Germinal center (tissue), 1 donor: ENCODE measurements at regions not wholly inside any gene's neighbourhood (a gene's known extent, or its start where the extent isn't known, plus 50 kb on each side); places are given as distances from the start of the nearest gene placed in this dataset.

Experiments
- DNase-seq: peaks from one replicate; pipeline ENCODE4 v3.0.0; 2012; ENCODE audit warnings: mixed read lengths, low spot score

DNA sequence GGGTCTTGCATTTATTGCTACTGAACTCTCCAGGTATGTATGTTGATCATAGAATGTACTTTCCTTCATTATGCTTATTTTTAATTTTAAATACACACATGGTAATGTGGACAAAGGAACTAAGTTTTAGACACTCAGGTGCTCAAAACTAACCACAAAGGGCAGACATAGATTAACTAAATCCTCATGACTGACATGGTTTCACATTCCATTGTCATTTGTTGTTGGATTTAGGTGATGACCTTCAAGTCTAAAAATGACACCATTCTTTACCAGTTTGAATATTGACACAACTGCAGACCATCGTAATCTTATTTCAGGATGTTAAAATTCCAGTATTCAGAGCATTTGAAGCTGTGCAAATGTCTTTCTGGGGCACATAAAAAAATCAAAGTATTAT, 128.4 kb downstream of the BBS10 start:
- no peak for DNase-seq

DNA sequence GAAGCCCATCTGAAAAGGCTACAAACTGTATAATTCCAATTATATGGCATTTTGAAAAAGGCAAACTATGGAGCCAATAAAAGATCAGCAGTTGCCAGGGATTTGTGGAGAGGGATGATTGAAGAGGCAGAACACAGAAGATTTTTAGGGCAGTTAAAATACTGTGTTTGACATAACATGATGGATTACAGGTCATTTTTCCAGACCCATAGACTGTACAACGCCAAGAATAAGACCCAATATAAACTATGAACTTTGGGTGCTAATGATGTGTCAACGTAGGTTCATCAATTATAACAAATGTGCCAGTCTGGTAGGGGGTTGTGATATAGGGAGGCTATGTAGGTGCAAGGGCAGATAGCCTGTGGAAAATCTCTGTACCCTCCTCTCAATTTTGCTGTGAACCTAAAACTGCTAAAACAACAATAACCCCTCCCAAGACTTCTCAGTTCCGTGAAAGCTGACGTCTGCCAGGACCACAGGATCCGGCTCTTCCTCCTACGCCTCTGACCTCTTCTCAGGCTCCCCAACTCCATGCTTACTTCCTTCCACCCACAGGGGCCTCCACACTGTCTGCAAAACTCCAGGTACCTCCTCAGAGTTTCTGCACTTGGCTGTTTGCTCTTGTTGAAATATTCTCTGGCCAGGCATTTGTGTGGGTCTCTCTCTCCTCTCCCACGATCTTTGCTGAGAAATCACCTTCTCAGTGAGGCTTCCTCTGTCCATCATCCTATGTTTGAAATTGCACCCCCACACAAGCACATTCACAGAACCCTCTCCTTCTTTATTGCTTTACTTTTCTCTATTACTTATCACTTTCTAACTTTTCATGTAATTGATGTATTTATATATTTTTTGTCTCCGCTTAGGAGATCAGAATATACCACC, 131.4 kb downstream of the BBS10 start:
- no peak for DNase-seq

- DNase-seq = no peak
These were observed 123.6 kb upstream of the NAP1L1 start for GRCh38 chr12:76208129-76208528.

DNA sequence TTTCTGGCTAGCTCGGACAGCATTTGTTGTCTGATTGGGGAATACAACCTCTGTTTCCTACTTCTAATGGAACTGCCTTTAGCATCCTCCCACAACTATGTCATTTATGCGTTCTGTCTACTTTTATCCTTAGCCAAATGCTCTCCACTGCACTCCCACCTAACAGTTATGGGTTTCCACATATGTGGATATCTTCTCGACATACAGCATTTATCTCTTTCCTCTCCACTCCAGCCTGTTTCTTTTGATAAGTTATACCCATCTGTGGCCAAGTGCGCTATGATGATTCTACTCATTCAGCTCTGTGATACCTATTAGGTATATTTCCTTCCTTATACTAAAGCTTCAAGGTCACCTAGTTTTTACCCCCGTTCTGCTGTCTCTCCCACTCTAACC, 122.2 kb upstream of the NAP1L1 start:
- DNase-seq = no peak

GRCh38 chr12:76206039-76206676, 121.7 kb upstream of the NAP1L1 start:
- DNase-seq = no peak

GRCh38 chr12:76202621-76203020, 118.1 kb upstream of the NAP1L1 start:
- DNase-seq = no peak

- DNase-seq = no peak
These were observed 117.3 kb upstream of the NAP1L1 start for GRCh38 chr12:76201758-76202157.

DNA sequence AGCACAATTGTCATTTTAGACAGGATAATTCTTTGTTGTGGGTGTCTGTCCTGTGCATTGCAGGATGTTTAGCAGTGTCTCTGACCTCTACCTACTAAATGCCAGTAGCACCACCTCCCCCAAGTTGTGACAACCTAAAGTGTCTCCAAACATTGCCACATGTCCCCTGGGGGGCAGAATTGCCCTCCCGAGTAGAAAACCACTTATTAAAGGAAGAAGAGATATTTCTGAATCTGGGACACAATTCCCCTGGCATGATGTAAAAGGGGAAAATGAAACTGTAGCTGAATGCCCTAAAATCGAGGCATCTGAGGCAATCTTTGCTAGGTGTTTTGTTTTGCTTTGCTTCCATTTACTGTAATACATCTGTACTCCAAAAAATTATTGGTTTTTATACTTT, 116.8 kb upstream of the NAP1L1 start:
- no peak for DNase-seq

DNA sequence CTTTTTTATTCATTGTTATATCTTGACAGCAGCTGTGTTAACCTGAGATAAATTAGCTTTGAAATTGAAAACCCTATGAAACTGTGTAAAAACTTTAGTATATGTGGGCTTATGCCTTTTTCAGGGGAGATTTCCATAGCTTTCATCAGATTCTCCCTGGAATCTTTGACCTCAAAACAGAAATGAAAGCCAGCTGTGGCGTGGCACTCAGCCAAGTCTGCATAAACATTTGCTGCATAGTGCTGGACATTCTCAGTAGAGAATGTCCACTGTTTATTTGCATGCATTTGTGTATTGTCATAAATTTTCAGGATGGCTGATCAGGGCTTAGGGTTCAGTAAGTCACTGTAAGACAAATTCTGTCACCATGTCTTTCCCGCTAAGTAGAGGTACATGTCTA, 115.3 kb upstream of the NAP1L1 start:
- DNase-seq = no peak

DNA sequence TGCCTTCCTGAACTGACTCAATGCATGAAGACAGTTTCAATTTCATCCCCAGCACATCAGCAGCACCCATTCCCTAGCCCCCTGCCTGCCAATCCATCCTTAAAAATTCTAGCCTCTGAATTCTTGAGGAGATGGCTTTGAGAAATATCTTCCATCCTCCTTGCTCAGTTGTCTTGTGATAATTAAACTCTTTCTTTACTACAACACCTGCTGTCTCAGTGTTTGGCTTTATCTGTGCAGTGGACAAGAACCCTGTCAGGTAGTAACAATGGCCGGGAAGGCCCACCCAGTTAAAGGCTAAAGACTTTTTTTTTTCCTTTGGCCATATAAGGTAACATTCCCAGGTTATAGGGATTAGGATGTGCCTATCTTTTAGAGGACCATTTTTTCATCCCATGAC, 114.4 kb upstream of the NAP1L1 start:
- DNase-seq = no peak

GRCh38 chr12:76197283-76197682, 112.8 kb upstream of the NAP1L1 start:
- DNase-seq = no peak

DNA sequence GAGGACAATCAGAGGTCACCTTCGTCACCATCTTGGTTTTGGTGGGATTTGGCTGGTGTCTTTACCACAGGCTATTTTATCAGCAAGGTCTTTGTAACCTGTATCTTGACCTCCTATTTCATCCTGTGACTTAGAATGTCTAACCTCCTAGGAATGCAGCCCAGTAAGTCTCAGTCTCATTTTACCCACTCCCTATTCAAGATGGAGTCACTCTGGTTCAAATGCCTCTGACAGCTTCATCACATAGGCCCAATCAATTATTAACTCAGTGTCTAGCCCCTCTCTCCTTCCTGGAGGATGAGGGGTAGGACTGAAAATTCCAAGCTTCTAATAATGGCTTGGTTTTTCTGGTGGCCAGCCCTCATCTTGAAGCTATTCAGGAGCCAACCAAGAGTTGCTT, 111.4 kb upstream of the NAP1L1 start:
- no peak for DNase-seq

- DNase-seq = no peak
These were observed 110.2 kb upstream of the NAP1L1 start for GRCh38 chr12:76194724-76195123.

DNA sequence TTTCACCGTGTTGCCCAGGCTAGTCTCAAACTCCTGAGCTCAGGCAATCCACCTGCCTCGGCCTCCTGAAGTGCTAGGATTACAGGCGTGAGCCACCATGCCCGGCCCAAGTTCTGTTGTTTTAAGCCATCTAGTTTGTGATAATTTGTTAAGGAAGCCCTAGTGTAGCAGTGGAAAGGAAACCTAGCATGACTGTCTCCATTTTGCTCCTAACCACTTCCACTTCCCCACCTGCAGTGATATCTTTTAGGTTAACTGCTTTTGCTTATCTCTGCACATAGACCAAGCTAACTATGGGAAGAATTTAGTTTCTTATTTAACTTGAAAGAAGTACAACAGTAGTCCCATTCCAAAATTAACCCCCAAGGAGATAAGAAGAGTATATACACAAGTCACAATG, 109.5 kb upstream of the NAP1L1 start:
- DNase-seq = no peak

GRCh38 chr12:76192416-76192815, 107.9 kb upstream of the NAP1L1 start:
- DNase-seq = no peak

- DNase-seq = no peak
These were observed 105.8 kb upstream of the NAP1L1 start for GRCh38 chr12:76190299-76190698.

DNA sequence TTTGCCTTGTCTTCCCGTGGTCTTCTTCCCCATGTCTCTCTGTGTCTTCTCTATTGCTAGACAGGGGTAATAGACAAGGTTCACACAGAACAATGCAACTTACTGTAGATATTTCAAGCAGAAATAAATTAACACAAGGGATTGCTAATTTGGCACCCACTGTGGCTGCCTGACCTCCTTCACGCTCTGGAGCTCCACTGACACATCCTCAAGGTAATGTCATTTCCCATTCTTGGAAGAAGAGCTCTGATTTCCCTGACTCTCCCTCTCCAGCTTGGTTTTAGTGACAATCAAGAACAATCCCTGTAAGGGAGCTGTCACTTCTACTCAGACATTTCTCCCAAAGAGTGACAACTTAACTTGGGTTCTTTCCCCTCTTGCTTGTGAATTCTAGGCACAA, 105.4 kb upstream of the NAP1L1 start:
- DNase-seq = no peak

DNA sequence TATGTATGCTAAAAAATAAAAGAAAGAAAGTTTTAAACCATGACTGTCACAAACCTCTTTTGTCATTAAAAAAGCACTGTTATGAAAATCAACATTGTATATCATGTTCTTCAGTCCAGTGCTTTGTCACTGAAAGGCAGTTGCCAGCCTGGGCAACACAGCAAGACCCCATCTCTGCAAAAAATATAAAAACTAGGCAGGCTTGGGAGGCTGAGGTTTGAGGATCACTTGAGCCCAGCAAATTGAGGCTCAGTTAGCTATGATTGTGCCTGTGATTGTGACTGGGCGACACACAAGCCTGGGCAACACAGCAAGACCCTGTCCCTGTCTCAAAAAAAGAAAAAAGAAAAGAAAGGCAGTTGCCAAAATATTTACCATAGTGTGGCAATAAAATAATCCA, 102.7 kb upstream of the NAP1L1 start:
- DNase-seq = no peak

GRCh38 chr12:76186131-76186906, 101.8 kb upstream of the NAP1L1 start:
- no peak for DNase-seq

DNA sequence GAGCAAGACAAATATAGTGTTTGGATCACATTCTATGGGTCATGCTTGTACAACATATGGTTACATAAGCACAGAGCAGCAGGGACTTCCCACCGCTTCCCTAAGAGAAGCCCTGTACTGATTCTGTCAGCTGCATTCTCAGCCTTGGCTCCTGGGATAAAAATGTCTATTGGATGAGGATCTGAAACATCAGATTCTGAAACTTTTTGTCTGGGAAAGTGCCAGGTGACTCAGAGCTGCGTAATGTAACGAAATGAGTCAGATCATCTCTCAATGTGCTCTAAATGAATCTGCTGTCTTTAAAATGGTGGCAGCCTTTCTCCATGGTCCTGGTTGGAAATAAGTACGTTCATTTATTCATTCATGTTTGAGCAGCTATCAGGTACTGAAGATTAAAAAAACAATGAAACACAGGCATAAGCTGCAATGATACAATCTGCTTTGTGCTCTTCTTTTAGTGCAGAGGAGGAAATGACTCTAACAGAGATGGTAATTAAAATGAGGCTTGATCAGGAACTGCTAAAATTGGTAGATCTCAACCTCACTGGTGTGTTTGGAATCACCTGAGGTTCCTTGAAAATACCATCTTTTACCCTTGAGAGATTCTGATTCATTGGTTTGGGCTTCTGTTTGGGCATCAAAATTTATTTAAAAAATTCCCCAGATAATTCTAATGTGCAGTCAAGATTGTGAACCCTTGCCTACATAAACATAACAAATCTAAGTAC, 99.1 kb upstream of the NAP1L1 start:
- DNase-seq = no peak

DNA sequence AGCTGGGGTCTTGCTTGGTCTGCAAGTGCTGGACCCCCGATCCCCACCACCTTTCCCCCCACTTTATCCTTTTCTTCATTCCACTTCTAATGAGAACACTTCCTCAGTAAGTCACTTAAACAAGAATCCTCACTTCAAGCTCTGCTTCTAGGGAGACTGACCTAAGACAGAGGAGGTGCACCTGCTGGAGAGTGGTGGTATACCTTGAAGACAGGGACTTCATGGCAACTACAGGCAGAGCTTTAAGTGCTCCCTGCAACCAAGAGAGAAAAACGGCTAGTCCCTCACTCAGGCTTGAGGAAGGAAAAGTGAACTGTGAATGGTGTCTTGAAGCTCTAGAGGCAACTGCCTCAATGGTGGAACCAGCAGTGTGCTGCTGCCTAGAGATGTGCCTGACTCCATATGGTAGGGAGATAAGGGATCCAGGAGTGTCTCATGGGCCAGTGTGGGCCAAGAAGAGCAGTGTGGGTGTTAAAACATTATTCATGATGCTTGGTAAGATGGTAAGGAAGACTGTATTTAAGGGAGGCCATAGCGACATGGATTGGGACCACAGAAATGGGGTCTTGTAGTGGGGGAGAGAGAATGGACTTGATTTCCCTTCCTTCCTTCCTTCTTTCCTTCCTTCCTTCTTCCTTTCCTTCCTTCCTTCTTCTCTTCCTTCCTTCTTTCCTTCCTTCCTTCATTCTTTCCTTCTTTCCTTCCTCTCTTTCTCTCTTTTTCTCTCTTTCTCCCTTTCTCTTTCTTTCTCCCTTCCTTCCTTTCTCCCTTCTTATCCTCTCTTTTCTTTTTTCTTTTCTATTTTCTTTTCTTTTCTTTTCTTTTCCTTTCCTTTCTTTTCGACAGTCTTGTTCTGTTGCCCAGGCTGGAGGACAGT, 96.2 kb upstream of the NAP1L1 start:
- DNase-seq = no peak
